ENCODE measurements at regions not wholly inside any gene's neighbourhood (a gene's known extent, or its start where the extent isn't known, plus 50 kb on each side); places are given as distances from the start of the nearest gene placed in this dataset.

- no peak for DNase-seq
Measured at GRCh38 chr16:51892293-51893007, 654.5 kb downstream of the TOX3 start.

- no peak for DNase-seq
Measured at GRCh38 chr16:51888534-51888933, 658.4 kb downstream of the TOX3 start.

- no peak for DNase-seq
Measured at GRCh38 chr16:51888016-51888415, 658.9 kb downstream of the TOX3 start.

- DNase-seq = no peak
Measured at GRCh38 chr16:51886456-51886855, 660.5 kb downstream of the TOX3 start.

GRCh38 chr16:51884773-51885172, 662.2 kb downstream of the TOX3 start:
- no peak for DNase-seq

GRCh38 chr16:51881731-51882130, 665.2 kb downstream of the TOX3 start:
- no peak for DNase-seq

GRCh38 chr16:51880776-51881175, 666.2 kb downstream of the TOX3 start:
- no peak for DNase-seq

GRCh38 chr16:51877686-51878085, 669.3 kb downstream of the TOX3 start:
- DNase-seq = no peak

- DNase-seq = no peak
Measured at GRCh38 chr16:51876934-51877333, 670.0 kb downstream of the TOX3 start.

GRCh38 chr16:51876601-51876875, 670.4 kb downstream of the TOX3 start:
- DNase-seq = no peak

- no peak for DNase-seq
Measured at GRCh38 chr16:51875834-51876600, 670.9 kb downstream of the TOX3 start.

GRCh38 chr16:51872524-51872923, 674.4 kb downstream of the TOX3 start:
- DNase-seq = no peak

GRCh38 chr16:51870296-51870854, 676.6 kb downstream of the TOX3 start:
- DNase-seq = no peak

- DNase-seq = no peak
Measured at GRCh38 chr16:51869176-51869575, 677.8 kb downstream of the TOX3 start.

- DNase-seq = no peak
Measured at GRCh38 chr16:51868631-51869030, 678.3 kb downstream of the TOX3 start.

GRCh38 chr16:51867386-51868065, 679.4 kb downstream of the TOX3 start:
- DNase-seq = no peak

GRCh38 chr16:51864575-51864974, 682.4 kb downstream of the TOX3 start:
- no peak for DNase-seq

- DNase-seq = no peak
Measured at GRCh38 chr16:51854401-51854951, 692.5 kb downstream of the TOX3 start.

GRCh38 chr16:51853586-51853985, 693.4 kb downstream of the TOX3 start:
- no peak for DNase-seq

- no peak for DNase-seq
Measured at GRCh38 chr16:51852892-51853291, 694.1 kb downstream of the TOX3 start.

- no peak for DNase-seq
Measured at GRCh38 chr16:51851111-51851510, 695.8 kb downstream of the TOX3 start.

GRCh38 chr16:51849715-51850114, 697.2 kb downstream of the TOX3 start:
- DNase-seq = no peak

GRCh38 chr16:51845586-51846305, 694.7 kb upstream of the SALL1 start:
- no peak for DNase-seq
